GM18502 (cell line): ENCODE measurements at regions not wholly inside any gene's neighbourhood (a gene's known extent, or its start where the extent isn't known, plus 50 kb on each side); places are given as distances from the start of the nearest gene placed in this dataset.

ENCODE experiments used
- ATAC-seq: cut with Tn5 transposase; IDR thresholded peaks from one replicate; pipeline ENCODE4 v1.9.1; 2021; ENCODE audit warnings: mild to moderate bottlenecking; ENCODE audit not compliant: unreplicated experiment, poor library complexity

- no peak for ATAC-seq
Measured at GRCh38 chr2:60603533-60604190, 50.2 kb upstream of the BCL11A start.

- no peak for ATAC-seq
Measured at GRCh38 chr2:60604486-60605064, 51.1 kb upstream of the BCL11A start.

GRCh38 chr2:60605866-60606265 is 52.4 kb upstream of the BCL11A start:
- no peak for ATAC-seq

DNA sequence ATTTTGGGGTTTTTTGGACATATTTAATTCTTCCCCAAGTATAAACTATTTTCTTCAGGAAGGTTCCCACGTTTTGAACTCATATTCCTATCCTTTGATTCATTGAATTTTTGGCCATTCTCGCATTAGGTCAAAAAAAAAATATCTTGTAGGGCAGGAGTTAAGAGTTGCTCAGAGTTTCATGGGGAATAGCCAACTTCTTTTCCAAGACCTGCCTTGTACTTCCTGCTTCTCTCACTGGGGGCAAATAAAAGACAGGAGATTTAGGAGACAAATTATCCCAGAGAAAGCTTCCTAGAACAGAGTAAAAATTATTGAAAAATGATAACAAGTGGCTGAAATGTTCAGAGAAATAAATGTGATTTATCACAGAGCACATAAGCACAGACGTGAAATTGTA is 55.2 kb upstream of the BCL11A start:
- no peak for ATAC-seq

DNA sequence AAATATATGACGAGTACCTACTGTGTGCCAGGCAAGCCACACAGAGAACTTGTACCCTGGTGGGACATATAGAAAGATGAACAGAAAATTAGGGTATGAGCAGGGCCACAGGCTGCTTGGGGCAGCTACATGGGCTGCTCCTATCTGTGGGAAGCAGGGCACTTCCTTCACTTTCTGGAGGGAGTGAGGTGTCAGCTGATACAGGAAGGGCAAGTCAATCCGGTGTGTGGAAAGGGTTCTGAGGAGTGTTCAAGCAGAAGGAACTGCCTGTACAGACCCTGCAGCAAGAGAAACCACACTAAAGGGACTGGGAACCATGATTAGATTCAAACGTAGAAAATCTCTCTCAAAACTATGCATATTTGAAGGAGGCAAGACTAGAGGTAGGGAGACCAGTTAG is 58.6 kb upstream of the BCL11A start:
- ATAC-seq, result no peak

GRCh38 chr2:60614319-60614718 is 60.9 kb upstream of the BCL11A start:
- no peak for ATAC-seq

GRCh38 chr2:60621688-60622429 is 68.4 kb upstream of the BCL11A start:
- no peak for ATAC-seq

DNA sequence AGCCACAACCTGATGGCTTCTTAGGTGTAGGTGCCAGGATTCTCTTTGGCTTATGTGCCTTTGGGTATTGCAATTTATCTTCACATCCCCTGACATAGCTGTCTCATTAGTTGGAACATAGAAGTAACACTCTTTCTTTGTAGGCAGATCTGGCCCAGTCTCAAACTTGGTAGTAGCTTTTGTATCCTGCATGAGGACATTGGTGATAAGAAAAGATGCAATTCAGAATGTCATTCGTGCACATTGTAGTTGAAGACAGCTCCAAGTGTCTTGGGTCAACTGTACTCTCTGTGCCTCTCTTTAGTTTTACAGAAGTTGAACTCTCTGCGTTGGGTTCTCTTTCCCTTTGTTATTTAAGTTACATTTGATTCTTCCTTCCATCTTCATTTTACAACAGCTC is 69.6 kb upstream of the BCL11A start:
- no peak for ATAC-seq

DNA sequence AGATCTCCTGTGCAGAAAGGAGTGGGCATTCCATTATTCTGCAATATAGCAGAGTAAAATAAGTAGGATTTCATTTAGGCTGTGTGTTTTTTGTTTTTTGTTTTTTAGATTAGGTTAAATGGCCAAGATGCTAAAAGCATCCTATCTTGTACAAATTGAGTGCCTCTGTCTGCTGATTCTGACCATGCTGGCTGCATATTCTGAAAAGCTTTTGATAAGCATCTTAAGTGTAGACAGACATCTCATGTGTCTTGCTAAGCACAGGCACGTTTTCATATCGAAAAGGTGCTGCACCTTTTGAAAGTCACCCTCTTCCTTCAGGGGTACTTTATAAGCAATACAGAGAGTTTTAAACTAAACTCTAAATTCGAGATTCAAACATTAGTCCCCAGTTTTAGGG is 74.0 kb upstream of the BCL11A start:
- ATAC-seq, result no peak

DNA sequence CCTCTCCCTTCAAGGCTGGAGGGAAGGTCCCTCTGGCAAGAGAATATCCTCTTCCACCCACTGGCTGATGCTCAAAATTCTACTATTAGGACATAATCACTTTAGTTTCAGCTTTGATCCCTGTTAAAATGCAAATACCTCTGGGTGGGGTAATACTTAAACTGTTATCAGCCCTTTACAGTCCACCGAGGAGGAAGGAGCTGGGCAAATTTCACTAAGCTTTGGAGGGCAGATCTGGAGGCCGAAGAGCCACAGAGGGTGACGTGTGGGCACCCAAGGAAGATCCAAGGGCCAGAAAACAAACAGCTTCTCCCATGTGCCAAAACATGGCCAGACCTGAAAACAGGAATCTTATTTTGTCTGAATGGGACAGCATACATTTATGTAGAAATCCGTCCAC is 74.6 kb upstream of the BCL11A start:
- ATAC-seq, result no peak

DNA sequence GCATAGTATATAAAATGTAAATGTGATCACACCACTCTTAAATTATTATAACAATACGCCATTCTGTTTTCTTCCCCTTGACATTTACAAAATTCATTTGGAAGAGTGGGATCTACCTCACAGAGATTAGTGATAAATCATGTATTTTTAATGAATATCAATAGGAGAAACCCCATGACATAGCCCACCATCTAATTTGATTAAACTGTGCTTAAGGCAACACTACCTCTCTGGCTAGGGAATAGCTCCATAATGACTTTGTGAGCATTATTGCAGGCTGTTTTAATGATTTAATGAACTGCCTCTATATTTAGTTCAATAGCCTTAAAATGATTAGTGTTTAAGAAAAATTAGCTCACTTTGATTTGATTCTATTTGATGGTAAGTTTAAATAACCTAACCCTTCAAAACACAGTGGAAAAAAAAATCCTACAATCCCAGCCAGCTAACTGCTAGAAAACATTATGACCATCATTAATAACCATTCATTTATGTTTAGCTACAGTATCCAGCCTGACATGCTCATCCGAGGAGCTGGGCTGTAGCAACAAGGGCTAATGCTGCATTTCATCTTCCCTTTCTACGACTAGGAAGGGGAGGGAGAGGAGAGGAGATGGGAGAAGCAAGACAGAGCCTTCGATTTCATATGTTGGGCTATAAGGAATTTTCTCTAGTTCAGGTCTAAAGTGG is 75.3 kb upstream of the BCL11A start:
- no peak for ATAC-seq

DNA sequence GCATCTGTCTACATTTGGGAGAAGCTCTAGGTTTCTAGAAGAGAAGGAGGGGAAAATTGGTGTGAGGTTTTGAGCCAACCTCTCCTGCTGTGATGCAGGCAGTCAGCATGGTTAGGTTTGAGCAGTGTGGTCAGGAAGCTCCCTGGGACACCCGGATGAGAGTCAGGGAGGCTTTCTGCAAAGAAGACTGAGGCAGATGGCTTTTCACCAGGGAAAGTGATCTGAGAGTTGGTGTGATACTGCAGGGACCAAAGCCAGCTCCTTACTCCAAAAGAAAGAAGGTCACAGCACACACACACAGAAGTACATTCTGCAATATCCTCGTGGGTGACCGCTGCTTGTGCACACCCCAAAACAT is 75.8 kb upstream of the BCL11A start:
- no peak for ATAC-seq

DNA sequence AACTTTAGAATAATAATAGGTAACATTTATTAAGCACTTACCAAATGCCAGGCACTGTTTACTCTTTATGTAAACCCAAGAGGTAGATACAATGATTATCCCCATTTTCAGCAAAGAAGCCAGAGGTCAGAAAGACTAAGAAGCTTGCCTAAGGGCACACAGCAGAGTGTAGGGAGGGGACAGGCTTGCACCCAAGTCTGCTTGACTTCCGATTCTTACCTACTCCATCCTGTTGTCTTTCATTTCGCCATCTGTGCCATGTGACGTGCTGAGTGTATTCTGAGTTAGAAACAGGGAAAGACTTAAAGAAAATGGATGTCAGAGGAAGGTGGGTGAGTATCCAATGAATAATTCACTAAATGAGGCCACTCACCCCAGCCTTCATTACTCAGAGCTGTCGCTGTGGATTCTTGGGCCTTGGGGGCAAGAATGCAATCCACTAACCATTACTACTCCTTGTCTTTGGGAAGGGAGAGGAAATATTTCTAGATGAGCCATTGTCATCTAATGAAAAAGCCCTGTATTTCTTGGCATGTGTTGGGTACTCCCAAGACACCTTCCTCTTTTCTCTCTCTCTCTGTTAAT is 76.4 kb upstream of the BCL11A start:
- no peak for ATAC-seq

GRCh38 chr2:60633615-60634014 is 80.2 kb upstream of the BCL11A start:
- ATAC-seq, result no peak

DNA sequence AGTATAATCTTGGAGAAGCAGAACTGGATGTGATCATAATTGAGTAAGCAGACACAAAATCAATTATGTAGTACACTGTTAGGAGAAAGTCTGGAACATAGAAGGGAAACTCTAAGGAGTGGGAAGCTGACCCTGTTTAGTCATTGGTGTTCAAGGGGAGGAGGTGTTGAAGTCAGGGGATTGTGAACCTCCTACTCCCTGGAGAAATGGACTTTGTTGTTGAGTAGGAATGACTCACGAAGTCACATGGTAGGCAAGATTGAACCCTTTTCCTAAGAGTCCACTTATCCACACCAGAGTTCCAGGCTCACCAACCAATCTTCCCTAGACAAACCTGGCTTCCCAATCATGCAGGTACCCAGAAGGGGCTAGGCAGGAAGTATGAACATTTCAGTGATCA is 81.0 kb upstream of the BCL11A start:
- ATAC-seq, result no peak

GRCh38 chr2:60641811-60642788 is 88.6 kb upstream of the BCL11A start:
- ATAC-seq, result peak; percentile 73

GRCh38 chr2:60643747-60644146 is 90.3 kb upstream of the BCL11A start:
- no peak for ATAC-seq

DNA sequence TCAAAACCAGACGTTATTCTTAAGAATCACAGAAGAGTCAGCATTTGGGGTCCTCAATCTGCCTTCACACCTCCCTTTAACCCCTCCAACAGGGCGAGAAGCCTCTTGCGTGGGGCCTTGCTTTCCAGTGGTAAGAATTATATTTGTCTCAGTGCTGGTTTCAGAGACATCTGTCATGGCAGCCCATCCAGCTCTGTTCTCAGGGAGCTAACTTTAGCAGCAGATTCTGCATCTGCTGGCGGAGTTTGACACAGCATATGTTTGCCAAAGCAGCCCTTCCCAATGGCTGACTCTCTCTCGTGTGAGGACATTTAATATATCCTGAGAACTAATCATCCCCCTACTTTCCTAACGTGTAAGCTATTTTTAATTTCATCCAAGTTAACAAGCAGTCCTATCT is 91.5 kb upstream of the BCL11A start:
- ATAC-seq, result no peak

- no peak for ATAC-seq
Measured at GRCh38 chr2:60648191-60648590, 94.7 kb upstream of the BCL11A start.

DNA sequence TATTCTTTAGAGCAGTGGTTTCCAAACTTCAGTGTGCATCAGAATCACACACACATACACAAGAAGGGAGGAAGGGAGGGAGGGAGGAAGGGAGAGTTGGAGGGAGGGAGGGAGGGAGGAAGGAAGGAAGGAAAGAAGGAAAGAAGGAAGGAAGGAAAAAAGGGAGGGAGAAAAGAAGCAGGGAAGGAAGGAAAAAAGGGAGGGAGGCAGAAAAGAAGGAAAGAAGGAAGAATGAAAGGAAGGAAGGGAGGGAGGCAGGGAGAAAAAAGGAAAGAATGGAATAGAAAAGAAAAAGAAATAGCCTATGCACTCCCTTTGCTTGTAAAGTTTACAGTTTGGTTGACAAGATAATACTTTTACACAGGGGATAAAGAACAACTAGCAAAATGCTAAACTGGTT is 96.3 kb upstream of the BCL11A start:
- no peak for ATAC-seq
